Hepatocyte (in vitro differentiated cells): ENCODE measurements at regions not wholly inside any gene's neighbourhood (a gene's known extent, or its start where the extent isn't known, plus 50 kb on each side); places are given as distances from the start of the nearest gene placed in this dataset.

Source experiments
- DNase-seq: peaks from one replicate; pipeline ENCODE4 v3.0.0-alpha.2; 2016; ENCODE audit warnings: low spot score
- H2AFZ ChIP-seq: fragments of 200-600 bp; sonication (generic); 2 replicates; pipeline ENCODE4 v1.6.0; 2016; ENCODE audit warnings: antibody characterized with exemption, mild to moderate bottlenecking
- H3K27ac ChIP-seq: fragments of 200-600 bp; sonication (generic); 2 replicates; pipeline ENCODE4 v1.5.1; 2016; ENCODE audit warnings: mild to moderate bottlenecking
- H3K27me3 ChIP-seq: fragments of 200-600 bp; sonication (generic); 2 replicates; pipeline ENCODE4 v1.6.1; 2016
- H3K36me3 ChIP-seq: fragments of 200-600 bp; sonication (generic); replicated peaks from 2 replicates; pipeline ENCODE4 v1.5.1; 2016; ENCODE audit warnings: low read depth; ENCODE audit not compliant: insufficient read depth
- H3K4me1 ChIP-seq: fragments of 200-600 bp; sonication (generic); 2 replicates; pipeline ENCODE4 v1.5.1; 2016; ENCODE audit warnings: mild to moderate bottlenecking, moderate library complexity; ENCODE audit not compliant: insufficient read depth
- H3K4me2 ChIP-seq: fragments of 200-600 bp; sonication (generic); 2 replicates; pipeline ENCODE4 v1.6.0; 2016
- H3K4me3 ChIP-seq: fragments of 200-600 bp; sonication (generic); 2 replicates; pipeline ENCODE4 v1.5.1; 2016; ENCODE audit warnings: mild to moderate bottlenecking
- H3K79me2 ChIP-seq: fragments of 200-600 bp; sonication (generic); 2 replicates; pipeline ENCODE4 v1.6.0; 2017; ENCODE audit warnings: mild to moderate bottlenecking
- H3K9me2 ChIP-seq: fragments of 200-600 bp; sonication (generic); replicated peaks from 2 replicates; pipeline ENCODE4 v1.6.0; 2017; ENCODE audit warnings: mild to moderate bottlenecking; ENCODE audit not compliant: insufficient read depth
- H3K9me3 ChIP-seq: fragments of 200-600 bp; sonication (generic); 2 replicates; pipeline ENCODE4 v1.5.1; 2016; ENCODE audit warnings: low read depth, mild to moderate bottlenecking
- H4K20me1 ChIP-seq: fragments of 200-600 bp; sonication (generic); 2 replicates; pipeline ENCODE4 v1.6.0; 2016; ENCODE audit warnings: mild to moderate bottlenecking; ENCODE audit not compliant: insufficient read depth, poor library complexity, severe bottlenecking
- EZH2 ChIP-seq: fragments of 200-600 bp; sonication (generic); IDR thresholded peaks from 2 replicates; pipeline ENCODE4 v1.6.1; 2016; ENCODE audit warnings: antibody characterized with exemption, mild to moderate bottlenecking, borderline replicate concordance
- EZH2phosphoT487 ChIP-seq: fragments of 200-600 bp; sonication (generic); IDR thresholded peaks from one replicate; pipeline ENCODE4 v1.6.1; 2018; ENCODE audit warnings: antibody characterized with exemption, mild to moderate bottlenecking, low read depth, moderate library complexity; ENCODE audit not compliant: unreplicated experiment, severe bottlenecking
- WGBS: methylation state at CpG from one replicate; pipeline ENCODE4 v1.1.6; 2016; ENCODE audit warnings: low lambda C conversion rate; ENCODE audit errors: missing lambda C conversion rate; 5-methylcytosine and 5-hydroxymethylcytosine counted together
- TF ChIP-seq, protein P1 (sequence below): fragments of 200-600 bp; sonication (generic); IDR thresholded peaks from 2 replicates; pipeline ENCODE4 v1.5.1; 2016; ENCODE audit warnings: antibody characterized with exemption, mild to moderate bottlenecking; ENCODE audit not compliant: poor library complexity

DNA sequence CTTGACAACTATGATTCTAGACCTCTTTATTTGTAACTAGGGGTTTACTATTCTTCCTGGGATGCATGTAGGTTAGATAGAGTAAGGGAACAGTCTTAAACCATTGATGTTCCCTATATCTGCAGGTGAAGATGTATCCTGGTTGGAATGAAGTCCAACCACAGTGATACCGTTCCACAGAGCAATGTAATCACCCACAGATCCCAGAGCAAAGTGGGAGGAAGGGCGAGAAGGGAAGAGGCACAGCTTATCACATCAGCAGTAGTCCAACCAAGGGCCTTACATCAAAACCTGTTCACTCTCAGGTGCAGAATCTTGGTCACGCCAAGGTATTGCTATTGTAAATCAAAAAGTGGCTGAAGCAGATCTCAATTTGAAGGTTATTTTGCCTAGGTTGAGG lies 61.8 kb upstream of the LIPC start:
- no peak for DNase-seq
- no peak for TF ChIP-seq EZH2
- no peak for TF ChIP-seq EZH2phosphoT487
- TF ChIP-seq, protein P1, sequence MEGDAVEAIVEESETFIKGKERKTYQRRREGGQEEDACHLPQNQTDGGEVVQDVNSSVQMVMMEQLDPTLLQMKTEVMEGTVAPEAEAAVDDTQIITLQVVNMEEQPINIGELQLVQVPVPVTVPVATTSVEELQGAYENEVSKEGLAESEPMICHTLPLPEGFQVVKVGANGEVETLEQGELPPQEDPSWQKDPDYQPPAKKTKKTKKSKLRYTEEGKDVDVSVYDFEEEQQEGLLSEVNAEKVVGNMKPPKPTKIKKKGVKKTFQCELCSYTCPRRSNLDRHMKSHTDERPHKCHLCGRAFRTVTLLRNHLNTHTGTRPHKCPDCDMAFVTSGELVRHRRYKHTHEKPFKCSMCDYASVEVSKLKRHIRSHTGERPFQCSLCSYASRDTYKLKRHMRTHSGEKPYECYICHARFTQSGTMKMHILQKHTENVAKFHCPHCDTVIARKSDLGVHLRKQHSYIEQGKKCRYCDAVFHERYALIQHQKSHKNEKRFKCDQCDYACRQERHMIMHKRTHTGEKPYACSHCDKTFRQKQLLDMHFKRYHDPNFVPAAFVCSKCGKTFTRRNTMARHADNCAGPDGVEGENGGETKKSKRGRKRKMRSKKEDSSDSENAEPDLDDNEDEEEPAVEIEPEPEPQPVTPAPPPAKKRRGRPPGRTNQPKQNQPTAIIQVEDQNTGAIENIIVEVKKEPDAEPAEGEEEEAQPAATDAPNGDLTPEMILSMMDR = no peak
- H3K36me3 ChIP-seq = no peaks in the 10 kb centered on the region
- H3K9me3 ChIP-seq = peaks cover 6% of the 10 kb centered on the region
- 93% methylated on average over 3 of the region's 3 CpGs for WGBS
- no peaks in the 10 kb centered on the region for H3K27me3 ChIP-seq
- H2AFZ ChIP-seq = no peak overlapping the region
- H3K4me2 ChIP-seq = no peak overlapping the region
- no peak overlapping the region for H3K27ac ChIP-seq
- no peaks in the 10 kb centered on the region for H4K20me1 ChIP-seq
- no peak overlapping the region for H3K4me3 ChIP-seq
- H3K4me1 ChIP-seq = no peaks in the 10 kb centered on the region
- H3K9me2 ChIP-seq = no peaks in the 10 kb centered on the region
- no peaks in the 10 kb centered on the region for H3K79me2 ChIP-seq

DNA sequence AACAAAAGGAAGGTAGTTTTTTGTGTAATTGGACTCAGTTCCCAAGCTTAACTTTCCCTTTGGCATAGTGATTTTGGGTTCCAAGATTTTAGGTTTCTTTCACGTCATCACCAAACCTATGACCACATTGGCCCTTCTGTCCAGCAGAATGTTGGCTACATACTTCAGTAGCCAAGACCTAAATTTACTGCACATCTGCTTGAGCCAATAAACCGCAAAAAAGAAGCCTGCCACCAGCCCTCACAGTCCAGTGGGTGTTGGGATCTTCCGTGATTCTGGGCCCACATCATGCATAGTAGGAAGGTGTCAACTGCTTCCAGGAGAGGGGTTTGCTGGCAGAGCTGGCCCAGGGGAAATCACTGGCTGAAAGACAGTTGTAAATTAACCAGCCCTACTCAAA lies 57.6 kb upstream of the LIPC start:
- 80% methylated on average over 3 of the region's 3 CpGs for WGBS
- no peaks in the 10 kb centered on the region for H3K36me3 ChIP-seq

DNA sequence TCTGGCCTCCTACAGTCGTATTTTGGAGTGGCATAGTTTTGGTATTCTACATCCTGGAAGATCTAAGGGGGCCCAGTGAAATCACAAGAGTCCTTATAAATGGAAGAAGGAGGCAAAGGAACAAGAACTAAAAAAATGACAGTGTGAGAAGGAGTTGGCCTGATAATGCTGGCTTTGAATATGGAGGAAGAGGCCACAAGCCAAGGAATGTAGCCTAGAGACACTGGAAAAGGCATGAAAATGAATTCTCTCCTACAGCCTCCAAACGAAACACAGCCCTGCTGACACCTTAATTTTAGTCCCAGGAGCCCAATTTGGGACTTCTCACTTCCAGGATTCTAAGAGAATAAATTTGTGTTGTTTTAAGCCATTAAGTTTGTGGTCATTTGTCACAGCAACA lies 54.6 kb upstream of the LIPC start:
- Histone ChIP-seq H3K9me3 (peaks cover 6% of the 10 kb centered on the region), H3K79me2 (no peaks in the 10 kb centered on the region), H3K4me3 (no peak overlapping the region), H3K36me3 (no peaks in the 10 kb centered on the region), H2AFZ (no peak overlapping the region), H3K27ac (no peak overlapping the region), H3K9me2 (no peaks in the 10 kb centered on the region), H3K4me1 (no peaks in the 10 kb centered on the region), H3K4me2 (no peak overlapping the region), H4K20me1 (no peaks in the 10 kb centered on the region), H3K27me3 (no peaks in the 10 kb centered on the region)
- TF ChIP-seq EZH2phosphoT487 (no peak), EZH2 (no peak)
- TF ChIP-seq, protein P1 = no peak
- WGBS = 88% methylated on average over 2 of the region's 2 CpGs
- no peak for DNase-seq

More for the DNA sequence above, 57.6 kb upstream of the LIPC start:
- peaks cover 6% of the 10 kb centered on the region for H3K9me3 ChIP-seq
- no peak overlapping the region for H3K27ac ChIP-seq
- no peak for TF ChIP-seq EZH2
- TF ChIP-seq EZH2phosphoT487 = no peak
- TF ChIP-seq, protein P1 = no peak
- no peak for DNase-seq
- no peak overlapping the region for H3K4me2 ChIP-seq
- no peaks in the 10 kb centered on the region for H3K9me2 ChIP-seq
- H3K4me1 ChIP-seq = no peaks in the 10 kb centered on the region
- no peaks in the 10 kb centered on the region for H4K20me1 ChIP-seq
- H3K27me3 ChIP-seq = no peaks in the 10 kb centered on the region
- no peak overlapping the region for H3K4me3 ChIP-seq
- H3K79me2 ChIP-seq = no peaks in the 10 kb centered on the region
- no peak overlapping the region for H2AFZ ChIP-seq
